GM19452 (cell line): ENCODE measurements at regions not wholly inside any gene's neighbourhood (a gene's known extent, or its start where the extent isn't known, plus 50 kb on each side); places are given as distances from the start of the nearest gene placed in this dataset.
"Not testable (repeated sequence)": the region's sequence is repeated elsewhere in the genome, so short reads cannot be mapped to it uniquely, and the experiment has no call there.

Experiments used
- ATAC-seq: cut with Tn5 transposase; IDR thresholded peaks from one replicate; pipeline ENCODE4 v1.9.1; 2021; ENCODE audit not compliant: unreplicated experiment

- no peak for ATAC-seq
Observed at GRCh38 chr5:135184646-135185045, 150.6 kb upstream of the PITX1 start.

- no peak for ATAC-seq
Observed at GRCh38 chr5:135183464-135183863, 149.4 kb upstream of the PITX1 start.

- ATAC-seq = no peak
Observed at GRCh38 chr5:135182675-135183074, 148.6 kb upstream of the PITX1 start.

- no peak for ATAC-seq
Observed at GRCh38 chr5:135181653-135182052, 147.6 kb upstream of the PITX1 start.

- no peak for ATAC-seq
Observed at GRCh38 chr5:135179308-135179980, 145.4 kb upstream of the PITX1 start.

GRCh38 chr5:135178476-135179155 is 144.6 kb upstream of the PITX1 start:
- ATAC-seq = no peak

- no peak for ATAC-seq
Observed at GRCh38 chr5:135177591-135177990, 143.6 kb upstream of the PITX1 start.

- no peak for ATAC-seq
Observed at GRCh38 chr5:135176991-135177390, 143.0 kb upstream of the PITX1 start.

- ATAC-seq = no peak
Observed at GRCh38 chr5:135174315-135175096, 140.5 kb upstream of the PITX1 start.

GRCh38 chr5:135173662-135174290 is 139.7 kb upstream of the PITX1 start:
- no peak for ATAC-seq

GRCh38 chr5:135172718-135173117 is 138.7 kb upstream of the PITX1 start:
- ATAC-seq = no peak

- ATAC-seq = no peak
Observed at GRCh38 chr5:135171336-135171735, 137.3 kb upstream of the PITX1 start.

GRCh38 chr5:135170500-135170899 is 136.5 kb upstream of the PITX1 start:
- ATAC-seq = no peak

- no peak for ATAC-seq
Observed at GRCh38 chr5:135169753-135170152, 135.7 kb upstream of the PITX1 start.

GRCh38 chr5:135167634-135168033 is 133.6 kb upstream of the PITX1 start:
- no peak for ATAC-seq

- not testable (repeated sequence) for ATAC-seq
Observed at GRCh38 chr5:135164873-135165614, 131.0 kb upstream of the PITX1 start.

GRCh38 chr5:135163964-135164363 is 129.9 kb upstream of the PITX1 start:
- ATAC-seq = no peak

GRCh38 chr5:135163391-135163790 is 129.4 kb upstream of the PITX1 start:
- ATAC-seq = no peak

- no peak for ATAC-seq
Observed at GRCh38 chr5:135162661-135163265, 128.7 kb upstream of the PITX1 start.

- no peak for ATAC-seq
Observed at GRCh38 chr5:135161221-135161620, 127.2 kb upstream of the PITX1 start.
